KMS-11 (cell line): ENCODE measurements at regions not wholly inside any gene's neighbourhood (a gene's known extent, or its start where the extent isn't known, plus 50 kb on each side); places are given as distances from the start of the nearest gene placed in this dataset.

Source experiments
- H2AFZ ChIP-seq: fragments of 200-600 bp; sonication (generic); 2 replicates; pipeline ENCODE4 v1.6.1; 2016; ENCODE audit warnings: antibody characterized with exemption, mixed run types, low read depth
- H3K27ac ChIP-seq: fragments of 200-600 bp; sonication (generic); 2 replicates; pipeline ENCODE4 v1.6.1; 2016; ENCODE audit warnings: mild to moderate bottlenecking, mixed run types
- H3K27me3 ChIP-seq: fragments of 200-600 bp; sonication (generic); 2 replicates; pipeline ENCODE4 v1.6.1; 2017; ENCODE audit warnings: mild to moderate bottlenecking, low read depth, mixed run types, moderate library complexity; ENCODE audit not compliant: insufficient read depth
- H3K36me3 ChIP-seq: fragments of 200-600 bp; sonication (generic); 2 replicates; pipeline ENCODE4 v1.6.1; 2017; ENCODE audit warnings: mild to moderate bottlenecking, mixed run types; ENCODE audit not compliant: insufficient read depth
- H3K4me1 ChIP-seq: fragments of 200-600 bp; sonication (generic); 2 replicates; pipeline ENCODE4 v1.6.1; 2016; ENCODE audit warnings: mild to moderate bottlenecking, low read depth, mixed run types; ENCODE audit not compliant: poor library complexity, severe bottlenecking
- H3K4me2 ChIP-seq: fragments of 200-600 bp; sonication (generic); 2 replicates; pipeline ENCODE4 v1.7.0; 2016; ENCODE audit warnings: mild to moderate bottlenecking, mixed run types
- H3K4me3 ChIP-seq: fragments of 200-600 bp; sonication (generic); IDR thresholded peaks from 2 replicates; pipeline ENCODE4 v1.6.1; 2017; ENCODE audit warnings: low read depth, low read length, mixed read lengths; ENCODE audit not compliant: insufficient read depth
- H3K79me2 ChIP-seq: fragments of 200-600 bp; sonication (generic); 2 replicates; pipeline ENCODE4 v1.6.1; 2016; ENCODE audit warnings: low read depth, mixed run types; ENCODE audit not compliant: insufficient read depth
- H3K9ac ChIP-seq: fragments of 200-600 bp; sonication (generic); 2 replicates; pipeline ENCODE4 v1.6.1; 2016; ENCODE audit warnings: mild to moderate bottlenecking, mixed run types
- H4K20me1 ChIP-seq: fragments of 200-600 bp; sonication (generic); 2 replicates; pipeline ENCODE4 v1.6.1; 2016; ENCODE audit warnings: mild to moderate bottlenecking, mixed run types; ENCODE audit not compliant: insufficient read depth
- TF ChIP-seq, protein P1 (sequence below): fragments of 200-600 bp; sonication (generic); conservative IDR thresholded peaks from 2 replicates; pipeline ENCODE4 v1.6.1; 2017; ENCODE audit warnings: low read depth, mild to moderate bottlenecking, antibody characterized with exemption, low read length, moderate library complexity, mixed read lengths

DNA sequence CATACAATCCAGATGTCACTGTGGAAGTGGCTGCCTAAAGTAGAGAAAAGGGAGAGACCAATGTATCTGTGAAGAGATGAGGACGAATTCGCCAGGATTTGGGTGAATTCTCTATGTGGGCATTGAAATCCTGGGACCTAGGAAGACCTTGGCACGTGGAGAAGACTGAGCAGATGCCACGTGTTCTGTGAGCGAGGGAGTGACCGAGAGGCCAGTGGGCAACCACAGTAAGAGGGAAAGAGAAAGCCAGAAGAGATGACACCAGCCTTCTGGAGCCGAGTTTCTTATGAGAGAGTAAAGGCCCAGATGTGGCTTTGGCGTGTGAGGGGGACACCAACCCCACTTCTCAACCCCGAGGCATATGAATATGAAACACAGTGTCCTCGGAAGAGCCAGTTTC lies 228.1 kb downstream of the BUD13 start:
- H3K27me3 ChIP-seq: no peaks in the 10 kb centered on the region
- TF ChIP-seq, protein P1, sequence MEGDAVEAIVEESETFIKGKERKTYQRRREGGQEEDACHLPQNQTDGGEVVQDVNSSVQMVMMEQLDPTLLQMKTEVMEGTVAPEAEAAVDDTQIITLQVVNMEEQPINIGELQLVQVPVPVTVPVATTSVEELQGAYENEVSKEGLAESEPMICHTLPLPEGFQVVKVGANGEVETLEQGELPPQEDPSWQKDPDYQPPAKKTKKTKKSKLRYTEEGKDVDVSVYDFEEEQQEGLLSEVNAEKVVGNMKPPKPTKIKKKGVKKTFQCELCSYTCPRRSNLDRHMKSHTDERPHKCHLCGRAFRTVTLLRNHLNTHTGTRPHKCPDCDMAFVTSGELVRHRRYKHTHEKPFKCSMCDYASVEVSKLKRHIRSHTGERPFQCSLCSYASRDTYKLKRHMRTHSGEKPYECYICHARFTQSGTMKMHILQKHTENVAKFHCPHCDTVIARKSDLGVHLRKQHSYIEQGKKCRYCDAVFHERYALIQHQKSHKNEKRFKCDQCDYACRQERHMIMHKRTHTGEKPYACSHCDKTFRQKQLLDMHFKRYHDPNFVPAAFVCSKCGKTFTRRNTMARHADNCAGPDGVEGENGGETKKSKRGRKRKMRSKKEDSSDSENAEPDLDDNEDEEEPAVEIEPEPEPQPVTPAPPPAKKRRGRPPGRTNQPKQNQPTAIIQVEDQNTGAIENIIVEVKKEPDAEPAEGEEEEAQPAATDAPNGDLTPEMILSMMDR: no peak

DNA sequence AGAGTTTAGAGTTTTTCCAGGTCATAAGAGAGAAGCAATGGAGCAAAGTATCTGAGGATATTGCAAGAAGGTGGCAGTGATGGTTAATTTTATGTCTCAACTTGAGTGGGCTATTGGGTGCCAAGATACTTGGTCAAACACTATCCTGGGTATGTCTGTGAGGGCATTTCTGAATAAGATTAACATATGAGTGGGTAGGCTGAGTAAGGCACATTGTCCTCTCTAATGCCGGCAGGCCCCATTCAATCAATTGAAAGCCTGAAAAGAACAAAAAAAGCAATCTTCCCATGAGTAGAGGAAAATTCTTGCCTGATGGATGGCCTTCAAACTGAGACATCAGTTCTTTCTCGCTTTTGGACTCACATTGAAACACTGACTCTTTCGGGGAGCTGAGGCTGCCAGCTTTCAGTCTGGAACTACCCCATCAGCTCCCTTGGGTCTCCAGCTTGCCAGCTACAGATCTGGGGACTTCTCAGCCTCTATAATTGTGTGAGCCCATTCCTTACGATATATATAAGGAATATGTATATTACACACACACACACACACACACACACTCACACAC lies 228.8 kb downstream of the BUD13 start:
- no peak overlapping the region for H3K4me2 ChIP-seq

More for the DNA sequence above, 228.1 kb downstream of the BUD13 start:
- no peak overlapping the region for H3K4me2 ChIP-seq
- H4K20me1 ChIP-seq: no peaks in the 10 kb centered on the region
- H3K79me2 ChIP-seq: no peaks in the 10 kb centered on the region
- peaks cover 10% of the 10 kb centered on the region for H3K4me1 ChIP-seq
- H3K9ac ChIP-seq: no peak overlapping the region
- no peak overlapping the region for H3K4me3 ChIP-seq
- H3K27ac ChIP-seq: no peak overlapping the region
- no peaks in the 10 kb centered on the region for H3K36me3 ChIP-seq
- no peak overlapping the region for H2AFZ ChIP-seq

DNA sequence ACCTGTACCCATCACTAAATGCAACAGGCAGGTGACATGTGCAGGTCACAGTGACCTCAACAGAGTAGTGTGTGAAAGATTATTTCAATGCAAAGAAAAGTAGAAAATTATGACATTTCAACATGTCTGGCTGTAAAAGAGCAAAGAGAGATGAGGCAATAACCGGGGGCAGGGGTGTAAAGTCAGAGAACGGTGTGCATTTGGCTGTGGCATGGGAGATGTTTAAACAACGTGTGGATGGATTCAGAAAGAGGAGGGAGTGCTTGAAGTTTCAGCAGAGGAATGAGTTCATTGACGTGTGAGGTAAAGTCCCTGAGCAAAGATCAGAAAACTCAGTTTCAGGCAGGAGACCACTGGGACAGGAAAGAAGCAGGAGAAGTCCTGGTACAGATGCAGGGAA lies 229.7 kb downstream of the BUD13 start:
- H3K4me2 ChIP-seq: no peak overlapping the region
- H3K9ac ChIP-seq: no peak overlapping the region

More for the DNA sequence above, 228.8 kb downstream of the BUD13 start:
- Histone ChIP-seq H4K20me1 (no peaks in the 10 kb centered on the region), H3K9ac (no peak overlapping the region), H3K79me2 (no peaks in the 10 kb centered on the region), H3K27me3 (no peaks in the 10 kb centered on the region), H3K27ac (no peak overlapping the region), H3K4me1 (peaks cover 10% of the 10 kb centered on the region), H3K4me3 (no peak overlapping the region), H3K36me3 (no peaks in the 10 kb centered on the region), H2AFZ (no peak overlapping the region)
- TF ChIP-seq, protein P1: no peak

DNA sequence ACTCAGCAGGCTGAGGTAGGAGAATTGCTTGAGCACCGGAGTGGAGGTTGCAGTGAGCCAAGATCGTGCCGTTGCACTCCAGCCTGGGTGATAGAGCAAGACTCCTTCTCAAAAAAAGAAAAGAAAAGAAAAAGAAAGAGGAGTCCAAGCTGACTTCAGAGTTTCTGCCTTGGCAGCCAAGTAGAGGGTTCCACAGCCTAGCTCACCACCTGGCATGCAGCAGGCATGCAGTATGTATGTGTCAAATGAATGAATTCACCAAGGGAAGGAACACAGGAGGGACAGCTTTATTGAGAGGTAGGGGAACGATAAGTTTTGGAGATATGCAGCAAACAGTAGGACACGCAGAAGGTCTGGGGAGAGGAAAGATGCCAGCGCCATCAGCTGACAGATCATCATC lies 230.4 kb downstream of the BUD13 start:
- no peak overlapping the region for H3K4me3 ChIP-seq
- TF ChIP-seq, protein P1: no peak
- H3K9ac ChIP-seq: no peak overlapping the region

More for the DNA sequence above, 229.7 kb downstream of the BUD13 start:
- TF ChIP-seq, protein P1: no peak
- H3K36me3 ChIP-seq: no peaks in the 10 kb centered on the region
- H3K79me2 ChIP-seq: no peaks in the 10 kb centered on the region
- H2AFZ ChIP-seq: no peak overlapping the region
- H3K27me3 ChIP-seq: no peaks in the 10 kb centered on the region
- no peak overlapping the region for H3K4me3 ChIP-seq
- H3K4me1 ChIP-seq: peaks cover 10% of the 10 kb centered on the region
- H4K20me1 ChIP-seq: no peaks in the 10 kb centered on the region
- H3K27ac ChIP-seq: no peak overlapping the region

More for the DNA sequence above, 230.4 kb downstream of the BUD13 start:
- no peaks in the 10 kb centered on the region for H3K36me3 ChIP-seq
- H4K20me1 ChIP-seq: no peaks in the 10 kb centered on the region
- no peaks in the 10 kb centered on the region for H3K27me3 ChIP-seq
- no peak overlapping the region for H2AFZ ChIP-seq
- no peak overlapping the region for H3K27ac ChIP-seq
- H3K79me2 ChIP-seq: no peaks in the 10 kb centered on the region
- H3K4me1 ChIP-seq: peaks cover 10% of the 10 kb centered on the region
- H3K4me2 ChIP-seq: no peak overlapping the region
